ENCODE measurements at regions not wholly inside any gene's neighbourhood (a gene's known extent, or its start where the extent isn't known, plus 50 kb on each side); places are given as distances from the start of the nearest gene placed in this dataset.

GRCh38 chr10:113235508-113235907, 285.5 kb downstream of the TCF7L2 start:
- ATAC-seq (no peak), DNase-seq (ENCODE audit: extremely low read depth in 1 of 4, low spot score in 3 of 4) (no peak), FAIRE-seq (no peak)
- H3K9me1 ChIP-seq (ENCODE audit: control insufficient read depth, insufficient read depth, low read length): no peaks in the 10 kb centered on the region
- WGBS (ENCODE audit: insufficient coverage, low coverage, missing lambda C conversion rate): 0% methylated on average over 3 of the region's 4 CpGs
- ChIA-PET POLR2A (no interaction called here), CTCF (ENCODE audit: low intra/inter-chr PET ratio) (no interaction called here)
- no peaks in the 10 kb centered on the region for H3K4me1 ChIP-seq (replicated peaks in 1 of 2; ENCODE audit: control insufficient read depth in 2 of 2, insufficient read depth in 2 of 2, low read length in 2 of 2)
- no peak for TF ChIP-seq SNAPC5 (CRISPR knock-in tag; IDR thresholded peaks at IDR 0.05)
- TF ChIP-seq CBX2 (IDR thresholded peaks at IDR 0.05; ENCODE audit: insufficient read depth, low read length, poor library complexity, severe bottlenecking): no peak
- no peak overlapping the region for H3K4me3 ChIP-seq
- H3K27me3 ChIP-seq (ENCODE audit: control insufficient read depth in 2 of 2, insufficient read depth in 2 of 2, low read length in 2 of 2): peaks cover 0 to 20% of the 10 kb centered on the region in 2 experiments; a peak in 3 of 5 replicates
- H3K9me3 ChIP-seq (replicated peaks; ENCODE audit: control insufficient read depth, insufficient read depth, low read depth, low read length): no peaks in the 10 kb centered on the region
- no peaks in the 10 kb centered on the region for H4K20me1 ChIP-seq (replicated peaks; ENCODE audit: control insufficient read depth, insufficient read depth, low read length)
- H3K27ac ChIP-seq (ENCODE audit: extremely low read depth, low read depth, low read length): no peak overlapping the region
- H3K9ac ChIP-seq (ENCODE audit: insufficient read depth in 1 of 2, low read depth in 2 of 2, low read length in 2 of 2): no peak overlapping the region
- no peak overlapping the region for H3K4me2 ChIP-seq (ENCODE audit: insufficient read depth, low read length)
- no peaks in the 10 kb centered on the region for H3K79me2 ChIP-seq (ENCODE audit: control insufficient read depth, insufficient read depth, low read length)
- no TSS peak for BruUV-seq (replicated peaks)
- no peak overlapping the region for H2AFZ ChIP-seq (ENCODE audit: low read depth, low read length)
- intact Hi-C loops (cut with micrococcal nuclease): no loop called here
- H3K36me3 ChIP-seq (ENCODE audit: control insufficient read depth, insufficient read depth, low read length): no peaks in the 10 kb centered on the region
- in situ Hi-C loops (cut with MboI): no loop called here

DNA sequence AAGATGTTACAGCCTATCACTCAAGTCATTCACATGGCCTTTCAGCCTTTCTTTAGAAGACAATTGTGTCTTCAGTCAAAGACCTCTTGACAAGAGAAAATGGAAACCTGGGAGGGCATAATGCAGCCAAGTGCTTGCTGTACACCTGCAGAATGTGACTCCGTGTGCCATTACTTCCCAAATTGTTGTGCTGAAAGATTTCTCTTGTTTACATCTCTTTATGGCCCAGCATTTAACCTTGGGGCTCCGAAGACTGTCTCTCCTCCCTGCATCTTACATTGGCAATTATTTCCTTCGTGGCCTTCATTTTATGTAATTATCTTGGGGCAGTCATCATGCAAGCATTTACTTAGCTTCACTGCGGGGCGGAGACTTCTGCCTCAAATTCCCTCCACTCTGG, 287.0 kb downstream of the TCF7L2 start:
- CTCF ChIA-PET (ENCODE audit: low intra/inter-chr PET ratio): no interaction called here
- H4K20me1 ChIP-seq (replicated peaks; ENCODE audit: control insufficient read depth, insufficient read depth, low read length): no peaks in the 10 kb centered on the region
- no peak overlapping the region for H3K4me2 ChIP-seq (ENCODE audit: insufficient read depth, low read length)
- no peaks in the 10 kb centered on the region for H3K9me3 ChIP-seq (replicated peaks; ENCODE audit: control insufficient read depth, insufficient read depth, low read depth, low read length)
- H3K36me3 ChIP-seq (ENCODE audit: control insufficient read depth, insufficient read depth, low read length): no peaks in the 10 kb centered on the region
- in situ Hi-C loops (cut with MboI): no loop called here
- no peak overlapping the region for H2AFZ ChIP-seq (ENCODE audit: low read depth, low read length)
- H3K9me1 ChIP-seq (ENCODE audit: control insufficient read depth, insufficient read depth, low read length): no peaks in the 10 kb centered on the region
- no peak for FAIRE-seq
- no peak overlapping the region for H3K9ac ChIP-seq (ENCODE audit: insufficient read depth in 1 of 2, low read depth in 2 of 2, low read length in 2 of 2)
- no peak for ATAC-seq
- no peak for DNase-seq (ENCODE audit: extremely low read depth in 1 of 4, low spot score in 3 of 4)
- POLR2A ChIA-PET: no interaction called here
- no peaks in the 10 kb centered on the region for H3K4me1 ChIP-seq (replicated peaks in 1 of 2; ENCODE audit: control insufficient read depth in 2 of 2, insufficient read depth in 2 of 2, low read length in 2 of 2)
- no peak overlapping the region for H3K27ac ChIP-seq (ENCODE audit: extremely low read depth, low read depth, low read length)
- H3K79me2 ChIP-seq (ENCODE audit: control insufficient read depth, insufficient read depth, low read length): no peaks in the 10 kb centered on the region
- no TSS peak for BruUV-seq (replicated peaks)
- H3K27me3 ChIP-seq (ENCODE audit: control insufficient read depth in 2 of 2, insufficient read depth in 2 of 2, low read length in 2 of 2): peaks cover 0 to 20% of the 10 kb centered on the region in 2 experiments; a peak in 3 of 5 replicates
- no peak overlapping the region for H3K4me3 ChIP-seq
- 3% methylated on average over 5 of the region's 5 CpGs for WGBS (ENCODE audit: insufficient coverage, low coverage, missing lambda C conversion rate)
- intact Hi-C loops (cut with micrococcal nuclease): no loop called here
- TF ChIP-seq HSF4 (CRISPR knock-in tag; IDR thresholded peaks at IDR 0.05; ENCODE audit: borderline replicate concordance) (no peak), NR4A1 (CRISPR knock-in tag; IDR thresholded peaks at IDR 0.05) (no peak), NR4A1 (tag; IDR thresholded peaks at IDR 0.05) (no peak), BCOR (IDR thresholded peaks at IDR 0.05) (no peak), SREBF1 (IDR thresholded peaks at IDR 0.05; ENCODE audit: borderline replicate concordance, low read depth, low read length) (no peak), PML (IDR thresholded peaks at IDR 0.05; ENCODE audit: low read length) (no peak), ZNF143 (CRISPR knock-in tag; IDR thresholded peaks at IDR 0.05) (no peak), NUFIP1 (IDR thresholded peaks at IDR 0.05; ENCODE audit: partially characterized antibody) (no peak), TRIM28 (IDR thresholded peaks at IDR 0.05) (no peak), ZNF445 (CRISPR knock-in tag; IDR thresholded peaks at IDR 0.05; ENCODE audit: low read depth) (no peak), ZNF354B (CRISPR knock-in tag; IDR thresholded peaks at IDR 0.05) (no peak), CEBPB (tag; IDR thresholded peaks at IDR 0.05) (no peak), POLR2H (tag; IDR thresholded peaks at IDR 0.05; ENCODE audit: low read depth) (no peak)

All from K562 (cell line).